PC-9 (cell line): ENCODE measurements at regions not wholly inside any gene's neighbourhood (a gene's known extent, or its start where the extent isn't known, plus 50 kb on each side); places are given as distances from the start of the nearest gene placed in this dataset.

Experiments used
- BruUV-seq: library from RNA; stranded (reverse); fragments of 400-500 nt; replicated peaks from 2 replicates; lab custom pipeline; 2021; lab: Mats Ljungman, UMichigan
- CTCF ChIA-PET: fragments of 300-600 bp; sonication (Branson Sonifier 250); formaldehyde crosslinking; loops from one replicate; lab custom pipeline; 2022; ENCODE audit warnings: antibody characterized with exemption; lab: Charles Lee
- POLR2A ChIA-PET: fragments of 300-600 bp; sonication (Branson Sonifier 250); formaldehyde crosslinking; loops from one replicate; lab custom pipeline; 2022; ENCODE audit warnings: antibody characterized with exemption; ENCODE audit not compliant: unreplicated experiment; lab: Charles Lee
- DNase-seq, 2 experiments: peaks; one replicate each; pipeline versions ENCODE4 v3.0.0 to v3.0.0-alpha.2; 2015 to 2022; ENCODE audit warnings: mixed read lengths in 1 of 2
- H2AFZ ChIP-seq: fragments of 200-600 bp; sonication (generic); 2 replicates; pipeline ENCODE4 v1.8.1; 2017; ENCODE audit warnings: antibody characterized with exemption
- H3F3A ChIP-seq: fragments of 200-600 bp; sonication (generic); 2 replicates; pipeline ENCODE4 v1.8.1; 2017; ENCODE audit warnings: antibody characterized with exemption, mild to moderate bottlenecking, low read depth; ENCODE audit not compliant: insufficient read depth
- H3K27ac ChIP-seq: fragments of 200-600 bp; sonication (generic); 2 replicates; pipeline ENCODE4 v1.6.1; 2016; ENCODE audit warnings: mixed run types
- H3K27me3 ChIP-seq: fragments of 200-600 bp; sonication (generic); 2 replicates; pipeline ENCODE4 v1.6.1; 2016; ENCODE audit warnings: low read depth, mixed run types; ENCODE audit not compliant: insufficient read depth
- H3K36me3 ChIP-seq: fragments of 200-600 bp; sonication (generic); 2 replicates; pipeline ENCODE4 v1.6.1; 2016; ENCODE audit warnings: low read depth, mixed run types
- H3K4me1 ChIP-seq: fragments of 200-600 bp; sonication (generic); replicated peaks from 2 replicates; pipeline ENCODE4 v1.6.1; 2016; ENCODE audit warnings: mixed run types; ENCODE audit not compliant: insufficient read depth
- H3K4me2 ChIP-seq: fragments of 200-600 bp; sonication (generic); 2 replicates; pipeline ENCODE4 v1.6.1; 2017; ENCODE audit warnings: mixed run types
- H3K4me3 ChIP-seq: fragments of 200-600 bp; sonication (generic); 2 replicates; pipeline ENCODE4 v1.6.1; 2016; ENCODE audit warnings: mixed run types
- H3K79me2 ChIP-seq: fragments of 200-600 bp; sonication (generic); 2 replicates; pipeline ENCODE4 v1.6.1; 2017; ENCODE audit warnings: low read depth, mixed run types
- H3K9me2 ChIP-seq: fragments of 200-600 bp; sonication (generic); 2 replicates; pipeline ENCODE4 v1.8.1; 2017; ENCODE audit warnings: mild to moderate bottlenecking; ENCODE audit not compliant: insufficient read depth
- H3K9me3 ChIP-seq: fragments of 200-600 bp; sonication (generic); 2 replicates; pipeline ENCODE4 v1.8.1; 2016; ENCODE audit warnings: low read depth; ENCODE audit not compliant: insufficient read depth
- H4K20me1 ChIP-seq: fragments of 200-600 bp; sonication (generic); 2 replicates; pipeline ENCODE4 v1.8.1; 2017; ENCODE audit not compliant: insufficient read depth
- EZH2 ChIP-seq: fragments of 200-600 bp; sonication (generic); IDR thresholded peaks from 2 replicates; pipeline ENCODE4 v1.8.0; 2017; ENCODE audit warnings: antibody characterized with exemption, low read depth
- intact Hi-C: fragments of 100-400 bp; cut with micrococcal nuclease; formaldehyde crosslinking; loops from one replicate; pipeline ENCODE4 v1.10.0; 2022; ENCODE audit not compliant: unreplicated experiment
- TF ChIP-seq, protein P1 (sequence below): fragments of 200-600 bp; sonication (generic); conservative IDR thresholded peaks from 2 replicates; pipeline ENCODE4 v1.6.1; 2017; ENCODE audit warnings: mixed run types, antibody characterized with exemption, mild to moderate bottlenecking, moderate library complexity

- POLR2A ChIA-PET, result no interaction called here
Observed at GRCh38 chr21:15300131-15300530, 235.3 kb upstream of the NRIP1 start.

GRCh38 chr21:15301014-15301413, 236.2 kb upstream of the NRIP1 start:
- BruUV-seq, result no TSS peak
- no peaks in the 10 kb centered on the region for H3K9me2 ChIP-seq

More at GRCh38 chr21:15300131-15300530, 235.3 kb upstream of the NRIP1 start:
- H3K4me2 ChIP-seq, result no peak overlapping the region
- H3K36me3 ChIP-seq, result no peaks in the 10 kb centered on the region
- H3K9me3 ChIP-seq, result no peaks in the 10 kb centered on the region
- no peaks in the 10 kb centered on the region for H3F3A ChIP-seq
- BruUV-seq, result no TSS peak
- H2AFZ ChIP-seq, result no peak overlapping the region
- H3K27me3 ChIP-seq, result no peaks in the 10 kb centered on the region
- no peaks in the 10 kb centered on the region for H3K79me2 ChIP-seq
- no peaks in the 10 kb centered on the region for H3K9me2 ChIP-seq
- CTCF ChIA-PET, result no interaction called here
- DNase-seq, result no peak
- H4K20me1 ChIP-seq, result no peaks in the 10 kb centered on the region
- intact Hi-C loops, result no loop called here
- H3K4me1 ChIP-seq, result no peaks in the 10 kb centered on the region
- H3K4me3 ChIP-seq, result no peak overlapping the region
- H3K27ac ChIP-seq, result no peak overlapping the region
- no peak for TF ChIP-seq EZH2
- TF ChIP-seq, protein P1, sequence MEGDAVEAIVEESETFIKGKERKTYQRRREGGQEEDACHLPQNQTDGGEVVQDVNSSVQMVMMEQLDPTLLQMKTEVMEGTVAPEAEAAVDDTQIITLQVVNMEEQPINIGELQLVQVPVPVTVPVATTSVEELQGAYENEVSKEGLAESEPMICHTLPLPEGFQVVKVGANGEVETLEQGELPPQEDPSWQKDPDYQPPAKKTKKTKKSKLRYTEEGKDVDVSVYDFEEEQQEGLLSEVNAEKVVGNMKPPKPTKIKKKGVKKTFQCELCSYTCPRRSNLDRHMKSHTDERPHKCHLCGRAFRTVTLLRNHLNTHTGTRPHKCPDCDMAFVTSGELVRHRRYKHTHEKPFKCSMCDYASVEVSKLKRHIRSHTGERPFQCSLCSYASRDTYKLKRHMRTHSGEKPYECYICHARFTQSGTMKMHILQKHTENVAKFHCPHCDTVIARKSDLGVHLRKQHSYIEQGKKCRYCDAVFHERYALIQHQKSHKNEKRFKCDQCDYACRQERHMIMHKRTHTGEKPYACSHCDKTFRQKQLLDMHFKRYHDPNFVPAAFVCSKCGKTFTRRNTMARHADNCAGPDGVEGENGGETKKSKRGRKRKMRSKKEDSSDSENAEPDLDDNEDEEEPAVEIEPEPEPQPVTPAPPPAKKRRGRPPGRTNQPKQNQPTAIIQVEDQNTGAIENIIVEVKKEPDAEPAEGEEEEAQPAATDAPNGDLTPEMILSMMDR, result no peak

GRCh38 chr21:15301736-15302135, 236.9 kb upstream of the NRIP1 start:
- Histone ChIP-seq H3K9me3 (no peaks in the 10 kb centered on the region), H3K27ac (no peak overlapping the region), H3K36me3 (no peaks in the 10 kb centered on the region), H3K4me3 (no peak overlapping the region), H3K9me2 (no peaks in the 10 kb centered on the region), H3F3A (no peaks in the 10 kb centered on the region), H3K4me2 (no peak overlapping the region), H3K79me2 (no peaks in the 10 kb centered on the region), H3K4me1 (no peaks in the 10 kb centered on the region), H4K20me1 (no peaks in the 10 kb centered on the region), H2AFZ (no peak overlapping the region), H3K27me3 (no peaks in the 10 kb centered on the region)
- POLR2A ChIA-PET, result interaction anchor here (0.6 kb wide), 1 partner anchor 185 kb away, joined by 4 read pairs; no protein-coding TSS in a partner anchor
- DNase-seq, result no peak
- BruUV-seq, result no TSS peak
- intact Hi-C loops, result no loop called here
- no peak for TF ChIP-seq EZH2
- TF ChIP-seq, protein P1, result no peak
- CTCF ChIA-PET, result no interaction called here

More at GRCh38 chr21:15301014-15301413, 236.2 kb upstream of the NRIP1 start:
- ChIA-PET CTCF (no interaction called here), POLR2A (no interaction called here)
- no peaks in the 10 kb centered on the region for H3K79me2 ChIP-seq
- no peak overlapping the region for H3K4me3 ChIP-seq
- no peak overlapping the region for H3K4me2 ChIP-seq
- H3F3A ChIP-seq, result no peaks in the 10 kb centered on the region
- H3K36me3 ChIP-seq, result no peaks in the 10 kb centered on the region
- no peak overlapping the region for H2AFZ ChIP-seq
- H4K20me1 ChIP-seq, result no peaks in the 10 kb centered on the region
- H3K9me3 ChIP-seq, result no peaks in the 10 kb centered on the region
- H3K4me1 ChIP-seq, result no peaks in the 10 kb centered on the region
- TF ChIP-seq EZH2, result no peak
- TF ChIP-seq, protein P1, result no peak
- H3K27me3 ChIP-seq, result no peaks in the 10 kb centered on the region
- intact Hi-C loops, result no loop called here
- no peak for DNase-seq
- no peak overlapping the region for H3K27ac ChIP-seq
